ENCODE measurements at regions not wholly inside any gene's neighbourhood (a gene's known extent, or its start where the extent isn't known, plus 50 kb on each side); places are given as distances from the start of the nearest gene placed in this dataset.

GRCh38 chr5:171703146-171703545 is 82.5 kb upstream of the SMIM23 start:
- Histone ChIP-seq H3K9me3 (ENCODE audit: control insufficient read depth in 2 of 2, insufficient read depth in 1 of 2, low read depth in 1 of 2, low read length in 1 of 2) (no peaks in the 10 kb centered on the region), H3K36me3 (ENCODE audit: control insufficient read depth in 3 of 3, insufficient read depth in 2 of 3, low read depth in 1 of 3, low read length in 3 of 3) (no peaks in the 10 kb centered on the region), H3K4me1 (ENCODE audit: control insufficient read depth in 3 of 3, insufficient read depth in 2 of 3, low read depth in 1 of 3, low read length in 2 of 3) (no peaks in the 10 kb centered on the region), H3K27me3 (ENCODE audit: control insufficient read depth in 3 of 3, insufficient read depth in 3 of 3, low read length in 3 of 3) (peaks cover 0 to 6% (median 2%) of the 10 kb centered on the region in 3 donors), H3K4me3 (ENCODE audit: low read depth in 1 of 3, low read length in 3 of 3) (no peak overlapping the region), H3K27ac (ENCODE audit: low read depth in 1 of 3, low read length in 2 of 3) (no peak overlapping the region)
- no peak for FAIRE-seq
- WGBS, 3 donors: 85 to 90% (median 86%) methylated on average over 11 of the region's 11 CpGs
- DNase-seq: no peak

- peaks cover 0 to 6% (median 2%) of the 10 kb centered on the region in 3 donors for H3K27me3 ChIP-seq (ENCODE audit: control insufficient read depth in 3 of 3, insufficient read depth in 3 of 3, low read length in 3 of 3)
- no peak overlapping the region for H3K27ac ChIP-seq (ENCODE audit: low read depth in 1 of 3, low read length in 2 of 3)
- H3K4me3 ChIP-seq (ENCODE audit: low read depth in 1 of 3, low read length in 3 of 3): no peak overlapping the region
- no peaks in the 10 kb centered on the region for H3K36me3 ChIP-seq (ENCODE audit: control insufficient read depth in 3 of 3, insufficient read depth in 2 of 3, low read depth in 1 of 3, low read length in 3 of 3)
- H3K9me3 ChIP-seq (ENCODE audit: control insufficient read depth in 2 of 2, insufficient read depth in 1 of 2, low read depth in 1 of 2, low read length in 1 of 2): no peaks in the 10 kb centered on the region
- H3K4me1 ChIP-seq (ENCODE audit: control insufficient read depth in 3 of 3, insufficient read depth in 2 of 3, low read depth in 1 of 3, low read length in 2 of 3): no peaks in the 10 kb centered on the region
- WGBS, 3 donors: 86 to 89% (median 89%) methylated on average over 6 of the region's 6 CpGs
- DNase-seq (no peak), FAIRE-seq (no peak)
These were observed 80.6 kb upstream of the SMIM23 start for GRCh38 chr5:171705036-171705435.

- peaks cover 0 to 6% (median 2%) of the 10 kb centered on the region in 3 donors for H3K27me3 ChIP-seq (ENCODE audit: control insufficient read depth in 3 of 3, insufficient read depth in 3 of 3, low read length in 3 of 3)
- WGBS, 3 donors: 79 to 83% (median 81%) methylated on average over 7 of the region's 7 CpGs
- H3K9me3 ChIP-seq (ENCODE audit: control insufficient read depth in 2 of 2, insufficient read depth in 1 of 2, low read depth in 1 of 2, low read length in 1 of 2): no peaks in the 10 kb centered on the region
- FAIRE-seq (no peak), DNase-seq (no peak)
- no peaks in the 10 kb centered on the region for H3K36me3 ChIP-seq (ENCODE audit: control insufficient read depth in 3 of 3, insufficient read depth in 2 of 3, low read depth in 1 of 3, low read length in 3 of 3)
- no peak overlapping the region for H3K27ac ChIP-seq (ENCODE audit: low read depth in 1 of 3, low read length in 2 of 3)
- no peak overlapping the region for H3K4me3 ChIP-seq (ENCODE audit: low read depth in 1 of 3, low read length in 3 of 3)
- H3K4me1 ChIP-seq (ENCODE audit: control insufficient read depth in 3 of 3, insufficient read depth in 2 of 3, low read depth in 1 of 3, low read length in 2 of 3): no peaks in the 10 kb centered on the region
These were observed 79.7 kb upstream of the SMIM23 start for GRCh38 chr5:171705830-171706468.

GRCh38 chr5:171706736-171707441 is 78.7 kb upstream of the SMIM23 start:
- no peaks in the 10 kb centered on the region for H3K9me3 ChIP-seq (ENCODE audit: control insufficient read depth in 2 of 2, insufficient read depth in 1 of 2, low read depth in 1 of 2, low read length in 1 of 2)
- 87 to 94% (median 92%) methylated on average over 2 of the region's 2 CpGs for WGBS, 3 donors
- FAIRE-seq (no peak), DNase-seq (no peak)
- no peaks in the 10 kb centered on the region for H3K4me1 ChIP-seq (ENCODE audit: control insufficient read depth in 3 of 3, insufficient read depth in 2 of 3, low read depth in 1 of 3, low read length in 2 of 3)
- peaks cover 0 to 6% (median 2%) of the 10 kb centered on the region in 3 donors for H3K27me3 ChIP-seq (ENCODE audit: control insufficient read depth in 3 of 3, insufficient read depth in 3 of 3, low read length in 3 of 3)
- H3K36me3 ChIP-seq (ENCODE audit: control insufficient read depth in 3 of 3, insufficient read depth in 2 of 3, low read depth in 1 of 3, low read length in 3 of 3): no peaks in the 10 kb centered on the region
- H3K27ac ChIP-seq (ENCODE audit: low read depth in 1 of 3, low read length in 2 of 3): no peak overlapping the region
- no peak overlapping the region for H3K4me3 ChIP-seq (ENCODE audit: low read depth in 1 of 3, low read length in 3 of 3)

GRCh38 chr5:171707442-171707792 is 78.2 kb upstream of the SMIM23 start:
- Histone ChIP-seq H3K4me3 (ENCODE audit: low read depth in 1 of 3, low read length in 3 of 3) (no peak overlapping the region), H3K4me1 (ENCODE audit: control insufficient read depth in 3 of 3, insufficient read depth in 2 of 3, low read depth in 1 of 3, low read length in 2 of 3) (no peaks in the 10 kb centered on the region), H3K9me3 (ENCODE audit: control insufficient read depth in 2 of 2, insufficient read depth in 1 of 2, low read depth in 1 of 2, low read length in 1 of 2) (no peaks in the 10 kb centered on the region), H3K27ac (ENCODE audit: low read depth in 1 of 3, low read length in 2 of 3) (no peak overlapping the region), H3K27me3 (ENCODE audit: control insufficient read depth in 3 of 3, insufficient read depth in 3 of 3, low read length in 3 of 3) (peaks cover 0 to 6% (median 2%) of the 10 kb centered on the region in 3 donors), H3K36me3 (ENCODE audit: control insufficient read depth in 3 of 3, insufficient read depth in 2 of 3, low read depth in 1 of 3, low read length in 3 of 3) (no peaks in the 10 kb centered on the region)
- WGBS, 3 donors: 17 to 67% (median 50%) methylated on average over 1 of the region's 1 CpG
- DNase-seq (no peak), FAIRE-seq (no peak)

DNA sequence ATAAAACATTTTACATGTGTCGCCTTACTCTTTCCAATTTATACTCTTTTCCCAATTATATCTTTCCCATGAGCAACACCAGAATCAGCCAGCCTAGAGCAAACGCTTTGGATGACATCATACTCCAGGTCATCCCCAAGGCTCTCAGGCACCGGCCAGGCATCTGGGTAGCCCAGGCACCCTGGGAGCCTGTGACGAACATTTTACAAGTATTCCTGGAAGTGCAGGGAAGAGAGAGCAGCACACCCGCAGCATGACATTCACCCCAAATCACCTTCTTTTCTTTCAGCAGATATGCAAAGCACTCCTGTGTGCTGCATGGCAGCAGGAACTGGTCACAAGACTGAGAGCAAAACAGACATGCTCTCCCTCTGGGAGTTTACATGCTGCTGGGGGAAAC is 75.7 kb upstream of the SMIM23 start:
- FAIRE-seq: no peak

GRCh38 chr5:171710451-171711024 is 75.1 kb upstream of the SMIM23 start:
- WGBS, 3 donors: 80 to 89% (median 88%) methylated on average over 5 of the region's 5 CpGs
- Histone ChIP-seq H3K36me3 (ENCODE audit: control insufficient read depth in 3 of 3, insufficient read depth in 2 of 3, low read depth in 1 of 3, low read length in 3 of 3) (no peaks in the 10 kb centered on the region), H3K27ac (ENCODE audit: low read depth in 1 of 3, low read length in 2 of 3) (no peak overlapping the region), H3K9me3 (ENCODE audit: control insufficient read depth in 2 of 2, insufficient read depth in 1 of 2, low read depth in 1 of 2, low read length in 1 of 2) (no peaks in the 10 kb centered on the region), H3K4me1 (ENCODE audit: control insufficient read depth in 3 of 3, insufficient read depth in 2 of 3, low read depth in 1 of 3, low read length in 2 of 3) (no peaks in the 10 kb centered on the region), H3K4me3 (ENCODE audit: low read depth in 1 of 3, low read length in 3 of 3) (no peak overlapping the region), H3K27me3 (ENCODE audit: control insufficient read depth in 3 of 3, insufficient read depth in 3 of 3, low read length in 3 of 3) (no peaks in the 10 kb centered on the region)
- FAIRE-seq (no peak), DNase-seq (no peak)

More for the DNA sequence above, 75.7 kb upstream of the SMIM23 start:
- Histone ChIP-seq H3K4me1 (ENCODE audit: control insufficient read depth in 3 of 3, insufficient read depth in 2 of 3, low read depth in 1 of 3, low read length in 2 of 3) (no peaks in the 10 kb centered on the region), H3K9me3 (ENCODE audit: control insufficient read depth in 2 of 2, insufficient read depth in 1 of 2, low read depth in 1 of 2, low read length in 1 of 2) (no peaks in the 10 kb centered on the region), H3K36me3 (ENCODE audit: control insufficient read depth in 3 of 3, insufficient read depth in 2 of 3, low read depth in 1 of 3, low read length in 3 of 3) (no peaks in the 10 kb centered on the region), H3K27me3 (ENCODE audit: control insufficient read depth in 3 of 3, insufficient read depth in 3 of 3, low read length in 3 of 3) (no peaks in the 10 kb centered on the region), H3K4me3 (ENCODE audit: low read depth in 1 of 3, low read length in 3 of 3) (no peak overlapping the region), H3K27ac (ENCODE audit: low read depth in 1 of 3, low read length in 2 of 3) (no peak overlapping the region)
- 83 to 90% (median 85%) methylated on average over 5 of the region's 5 CpGs for WGBS, 3 donors
- no peak for DNase-seq

DNA sequence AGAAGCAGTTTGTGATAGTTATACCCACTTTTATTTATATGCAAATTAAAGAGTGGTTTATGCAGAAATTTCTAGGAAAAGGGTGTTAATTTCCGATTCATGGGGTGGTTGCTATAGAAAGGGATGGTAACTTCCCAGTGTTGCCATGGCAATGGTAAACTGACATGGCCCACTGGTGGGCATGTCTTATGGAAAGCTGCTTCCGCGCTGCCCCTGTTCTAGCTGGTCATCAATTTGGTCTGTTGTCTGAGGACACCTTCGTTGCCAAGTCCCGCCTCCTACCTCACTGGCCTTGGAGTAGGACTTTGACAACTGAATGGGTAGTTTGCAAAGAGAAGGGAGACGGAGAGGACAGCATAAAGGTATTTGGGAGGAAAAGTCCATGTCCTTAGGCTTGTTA is 74.0 kb upstream of the SMIM23 start:
- Histone ChIP-seq H3K4me3 (ENCODE audit: low read depth in 1 of 3, low read length in 3 of 3) (no peak overlapping the region), H3K9me3 (ENCODE audit: control insufficient read depth in 2 of 2, insufficient read depth in 1 of 2, low read depth in 1 of 2, low read length in 1 of 2) (no peaks in the 10 kb centered on the region), H3K36me3 (ENCODE audit: control insufficient read depth in 3 of 3, insufficient read depth in 2 of 3, low read depth in 1 of 3, low read length in 3 of 3) (no peaks in the 10 kb centered on the region), H3K27ac (ENCODE audit: low read depth in 1 of 3, low read length in 2 of 3) (no peak overlapping the region), H3K27me3 (ENCODE audit: control insufficient read depth in 3 of 3, insufficient read depth in 3 of 3, low read length in 3 of 3) (no peaks in the 10 kb centered on the region), H3K4me1 (ENCODE audit: control insufficient read depth in 3 of 3, insufficient read depth in 2 of 3, low read depth in 1 of 3, low read length in 2 of 3) (no peaks in the 10 kb centered on the region)
- FAIRE-seq (no peak), DNase-seq (no peak)
- WGBS, 3 donors: 72 to 89% (median 84%) methylated on average over 6 of the region's 6 CpGs

Measured in small intestine (tissue), 7 donors.